WTC11 (cell line): ENCODE measurements at regions not wholly inside any gene's neighbourhood (a gene's known extent, or its start where the extent isn't known, plus 50 kb on each side); places are given as distances from the start of the nearest gene placed in this dataset.

Experiments used
- ATAC-seq: fragments of 200-7000 bp; cut with Tn5 transposase; 2 replicates; pipeline ENCODE4 v1.10.0; 2021; ENCODE audit warnings: mild to moderate bottlenecking, moderate library complexity
- CTCF ChIA-PET: fragments of 300-600 bp; sonication (Branson Sonifier 250); formaldehyde crosslinking; loops from one replicate; lab custom pipeline; 2021; ENCODE audit warnings: antibody characterized with exemption; lab: Charles Lee
- POLR2A ChIA-PET: fragments of 350-600 bp; sonication (Branson Sonifier 250); formaldehyde crosslinking; loops from one replicate; lab custom pipeline; 2021; ENCODE audit warnings: antibody characterized with exemption; lab: Charles Lee
- DNase-seq: peaks from one replicate; pipeline ENCODE4 v3.0.0; 2021; ENCODE audit warnings: low spot score
- H3K27ac Mint-ChIP-seq: 2 replicates; pipeline ENCODE4 v1.8.0; 2021; ENCODE audit warnings: mixed read lengths
- H3K27me3 Mint-ChIP-seq: 2 replicates; pipeline ENCODE4 v1.8.0; 2021; ENCODE audit warnings: low read depth, mild to moderate bottlenecking, moderate library complexity, mixed read lengths
- H3K36me3 Mint-ChIP-seq: 2 replicates; pipeline ENCODE4 v1.8.0; 2021; ENCODE audit warnings: mixed read lengths
- H3K4me1 Mint-ChIP-seq: 2 replicates; pipeline ENCODE4 v1.8.0; 2022; ENCODE audit warnings: mixed read lengths
- H3K4me3 Mint-ChIP-seq: 2 replicates; pipeline ENCODE4 v1.8.0; 2021; ENCODE audit warnings: mild to moderate bottlenecking, moderate library complexity, mixed read lengths
- H3K9me3 Mint-ChIP-seq: 2 replicates; pipeline ENCODE4 v1.8.0; 2021; ENCODE audit warnings: mixed read lengths
- E2F1 ChIP-seq: sonication (generic); formaldehyde crosslinking; IDR thresholded peaks from 2 replicates; pipeline ENCODE4 v1.8.0; 2022; ENCODE audit warnings: mild to moderate bottlenecking, missing genetic modification reagents
- E2F4 ChIP-seq: sonication (generic); formaldehyde crosslinking; IDR thresholded peaks from 2 replicates; pipeline ENCODE4 v1.8.1; 2022; ENCODE audit warnings: low read depth, mild to moderate bottlenecking, moderate library complexity, missing genetic modification reagents, borderline replicate concordance
- ELF4 ChIP-seq: sonication (generic); formaldehyde crosslinking; IDR thresholded peaks from 2 replicates; pipeline ENCODE4 v1.8.1; 2022; ENCODE audit warnings: low read depth, mild to moderate bottlenecking, moderate library complexity, missing genetic modification reagents
- EMX1 ChIP-seq: fragments of 250-450 bp; sonication (Bioruptor Pico); IDR thresholded peaks from 2 replicates; pipeline ENCODE4 v1.8.0; 2021; ENCODE audit warnings: mild to moderate bottlenecking
- FOXJ3 ChIP-seq: sonication (generic); formaldehyde crosslinking; IDR thresholded peaks from 2 replicates; pipeline ENCODE4 v1.9.0; 2021; ENCODE audit warnings: missing genetic modification reagents, mild to moderate bottlenecking, borderline replicate concordance
- HMGA2 ChIP-seq: fragments of 250-450 bp; sonication (Bioruptor Pico); IDR thresholded peaks from 2 replicates; pipeline ENCODE4 v1.4.0; 2021; ENCODE audit warnings: mild to moderate bottlenecking, moderate library complexity
- IRF2 ChIP-seq: sonication (generic); formaldehyde crosslinking; IDR thresholded peaks from 2 replicates; pipeline ENCODE4 v1.8.0; 2022; ENCODE audit warnings: low read depth, missing genetic modification reagents, borderline replicate concordance
- NFE2L1 ChIP-seq: sonication (generic); formaldehyde crosslinking; IDR thresholded peaks from 2 replicates; pipeline ENCODE4 v1.8.1; 2023; ENCODE audit warnings: missing genetic modification reagents
- RORB ChIP-seq: fragments of 250-450 bp; sonication (Bioruptor Pico); IDR thresholded peaks from 2 replicates; pipeline ENCODE4 v1.9.0; 2021; ENCODE audit warnings: mild to moderate bottlenecking
- SMAD4 ChIP-seq: sonication (generic); formaldehyde crosslinking; IDR thresholded peaks from 2 replicates; pipeline ENCODE4 v1.8.0; 2022; ENCODE audit warnings: mild to moderate bottlenecking, missing genetic modification reagents
- ZNF425 ChIP-seq: fragments of 250-450 bp; sonication (Bioruptor Pico); conservative IDR thresholded peaks from 2 replicates; pipeline ENCODE4 v1.9.0; 2021; ENCODE audit warnings: mild to moderate bottlenecking
- TF ChIP-seq, protein P1 (sequence below): sonication (generic); formaldehyde crosslinking; IDR thresholded peaks from 2 replicates; pipeline ENCODE4 v1.8.0; 2022; ENCODE audit warnings: missing genetic modification reagents
- TF ChIP-seq, protein P2 (sequence below): sonication (generic); formaldehyde crosslinking; conservative IDR thresholded peaks from 2 replicates; pipeline ENCODE4 v1.8.1; 2022; ENCODE audit warnings: mild to moderate bottlenecking, missing genetic modification reagents
- TF ChIP-seq, protein P3 (sequence below): sonication (generic); formaldehyde crosslinking; IDR thresholded peaks from 2 replicates; pipeline ENCODE4 v1.8.1; 2023; ENCODE audit warnings: mild to moderate bottlenecking, missing genetic modification reagents, borderline replicate concordance
- TF ChIP-seq, protein P4 (sequence below): fragments of 200-600 bp; IDR thresholded peaks from 2 replicates; pipeline ENCODE4 v1.8.0; 2022; ENCODE audit warnings: antibody characterized with exemption
- TF ChIP-seq, protein P5 (sequence below): sonication (generic); formaldehyde crosslinking; IDR thresholded peaks from 2 replicates; pipeline ENCODE4 v1.8.0; 2022; ENCODE audit warnings: mild to moderate bottlenecking, missing genetic modification reagents

GRCh38 chr3:83683937-83684598 is 1274.7 kb upstream of the CADM2 start:
- H3K27ac Mint-ChIP-seq, result no peak overlapping the region
- TF ChIP-seq IRF2 (CRISPR knock-in tag) (no peak), HMGA2 (peak; percentile 95)
- TF ChIP-seq, all 79 proteins: peak for 1
- ChIA-PET POLR2A (no interaction called here), CTCF (no interaction called here)
- H3K27me3 Mint-ChIP-seq, result no peaks in the 10 kb centered on the region
- no peak for DNase-seq
- peaks cover 24% of the 10 kb centered on the region for H3K9me3 Mint-ChIP-seq
- H3K4me1 Mint-ChIP-seq, result no peaks in the 10 kb centered on the region
- no peaks in the 10 kb centered on the region for H3K36me3 Mint-ChIP-seq
- no peak overlapping the region for H3K4me3 Mint-ChIP-seq
- no peak for ATAC-seq

DNA sequence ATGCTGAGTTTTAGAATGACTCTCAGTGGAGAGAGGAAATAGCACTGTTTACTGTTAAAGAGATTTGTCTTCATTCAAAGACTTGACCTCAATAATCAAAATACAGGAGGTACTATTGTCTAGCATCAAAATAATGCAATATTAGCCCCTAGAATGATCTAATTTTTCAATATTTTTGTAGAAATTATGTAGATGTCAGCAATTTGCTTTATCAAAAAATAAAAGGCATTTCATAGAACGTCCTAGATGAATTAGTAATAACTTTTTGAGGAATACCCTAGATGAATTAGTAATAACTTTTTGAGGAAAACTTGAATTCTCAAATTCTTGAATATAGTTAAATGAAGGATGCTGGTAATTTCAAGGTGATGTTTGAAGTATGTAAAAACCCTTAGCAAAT is 1252.1 kb upstream of the CADM2 start:
- ChIA-PET CTCF (no interaction called here), POLR2A (no interaction called here)
- no peak for DNase-seq

DNA sequence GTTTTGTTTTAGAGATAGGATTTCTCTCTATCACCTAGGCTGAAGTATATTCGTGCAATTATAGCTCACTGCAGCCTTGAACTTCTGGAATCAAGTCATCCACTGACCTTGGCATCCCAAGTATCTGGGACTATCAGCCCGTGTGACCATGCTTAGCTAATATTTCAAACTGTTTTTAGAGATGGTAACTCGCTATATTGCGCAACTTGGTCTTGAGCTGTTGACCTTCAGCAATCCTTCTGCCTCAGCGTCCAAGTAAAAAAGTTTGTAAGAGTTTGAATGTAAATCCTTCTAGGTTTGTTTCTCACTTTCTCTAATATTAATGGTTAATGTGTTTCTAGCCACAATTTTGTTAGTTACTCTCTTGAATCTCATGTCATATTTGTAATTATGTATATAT is 1243.5 kb upstream of the CADM2 start:
- ATAC-seq, result no peak
- no peak overlapping the region for H3K4me3 Mint-ChIP-seq
- H3K27ac Mint-ChIP-seq, result no peak overlapping the region
- no peaks in the 10 kb centered on the region for H3K4me1 Mint-ChIP-seq
- ChIA-PET POLR2A (no interaction called here), CTCF (no interaction called here)
- no peaks in the 10 kb centered on the region for H3K36me3 Mint-ChIP-seq
- no peaks in the 10 kb centered on the region for H3K9me3 Mint-ChIP-seq
- DNase-seq, result no peak
- H3K27me3 Mint-ChIP-seq, result no peaks in the 10 kb centered on the region
- TF ChIP-seq, protein P1, sequence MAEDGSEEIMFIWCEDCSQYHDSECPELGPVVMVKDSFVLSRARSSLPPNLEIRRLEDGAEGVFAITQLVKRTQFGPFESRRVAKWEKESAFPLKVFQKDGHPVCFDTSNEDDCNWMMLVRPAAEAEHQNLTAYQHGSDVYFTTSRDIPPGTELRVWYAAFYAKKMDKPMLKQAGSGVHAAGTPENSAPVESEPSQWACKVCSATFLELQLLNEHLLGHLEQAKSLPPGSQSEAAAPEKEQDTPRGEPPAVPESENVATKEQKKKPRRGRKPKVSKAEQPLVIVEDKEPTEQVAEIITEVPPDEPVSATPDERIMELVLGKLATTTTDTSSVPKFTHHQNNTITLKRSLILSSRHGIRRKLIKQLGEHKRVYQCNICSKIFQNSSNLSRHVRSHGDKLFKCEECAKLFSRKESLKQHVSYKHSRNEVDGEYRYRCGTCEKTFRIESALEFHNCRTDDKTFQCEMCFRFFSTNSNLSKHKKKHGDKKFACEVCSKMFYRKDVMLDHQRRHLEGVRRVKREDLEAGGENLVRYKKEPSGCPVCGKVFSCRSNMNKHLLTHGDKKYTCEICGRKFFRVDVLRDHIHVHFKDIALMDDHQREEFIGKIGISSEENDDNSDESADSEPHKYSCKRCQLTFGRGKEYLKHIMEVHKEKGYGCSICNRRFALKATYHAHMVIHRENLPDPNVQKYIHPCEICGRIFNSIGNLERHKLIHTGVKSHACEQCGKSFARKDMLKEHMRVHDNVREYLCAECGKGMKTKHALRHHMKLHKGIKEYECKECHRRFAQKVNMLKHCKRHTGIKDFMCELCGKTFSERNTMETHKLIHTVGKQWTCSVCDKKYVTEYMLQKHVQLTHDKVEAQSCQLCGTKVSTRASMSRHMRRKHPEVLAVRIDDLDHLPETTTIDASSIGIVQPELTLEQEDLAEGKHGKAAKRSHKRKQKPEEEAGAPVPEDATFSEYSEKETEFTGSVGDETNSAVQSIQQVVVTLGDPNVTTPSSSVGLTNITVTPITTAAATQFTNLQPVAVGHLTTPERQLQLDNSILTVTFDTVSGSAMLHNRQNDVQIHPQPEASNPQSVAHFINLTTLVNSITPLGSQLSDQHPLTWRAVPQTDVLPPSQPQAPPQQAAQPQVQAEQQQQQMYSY (CRISPR knock-in tag), result no peak
- TF ChIP-seq RORB, result no peak
- no peak for TF ChIP-seq ELF4 (CRISPR knock-in tag)
- no peak for TF ChIP-seq EMX1
- TF ChIP-seq E2F4 (CRISPR knock-in tag), result no peak
- no peak for TF ChIP-seq E2F1 (CRISPR knock-in tag)
- TF ChIP-seq, protein P2, sequence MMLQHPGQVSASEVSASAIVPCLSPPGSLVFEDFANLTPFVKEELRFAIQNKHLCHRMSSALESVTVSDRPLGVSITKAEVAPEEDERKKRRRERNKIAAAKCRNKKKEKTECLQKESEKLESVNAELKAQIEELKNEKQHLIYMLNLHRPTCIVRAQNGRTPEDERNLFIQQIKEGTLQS (CRISPR knock-in tag), result no peak
- no peak for TF ChIP-seq NFE2L1 (CRISPR knock-in tag)
- no peak for TF ChIP-seq ZNF425 (CRISPR knock-in tag)
- TF ChIP-seq, protein P3, sequence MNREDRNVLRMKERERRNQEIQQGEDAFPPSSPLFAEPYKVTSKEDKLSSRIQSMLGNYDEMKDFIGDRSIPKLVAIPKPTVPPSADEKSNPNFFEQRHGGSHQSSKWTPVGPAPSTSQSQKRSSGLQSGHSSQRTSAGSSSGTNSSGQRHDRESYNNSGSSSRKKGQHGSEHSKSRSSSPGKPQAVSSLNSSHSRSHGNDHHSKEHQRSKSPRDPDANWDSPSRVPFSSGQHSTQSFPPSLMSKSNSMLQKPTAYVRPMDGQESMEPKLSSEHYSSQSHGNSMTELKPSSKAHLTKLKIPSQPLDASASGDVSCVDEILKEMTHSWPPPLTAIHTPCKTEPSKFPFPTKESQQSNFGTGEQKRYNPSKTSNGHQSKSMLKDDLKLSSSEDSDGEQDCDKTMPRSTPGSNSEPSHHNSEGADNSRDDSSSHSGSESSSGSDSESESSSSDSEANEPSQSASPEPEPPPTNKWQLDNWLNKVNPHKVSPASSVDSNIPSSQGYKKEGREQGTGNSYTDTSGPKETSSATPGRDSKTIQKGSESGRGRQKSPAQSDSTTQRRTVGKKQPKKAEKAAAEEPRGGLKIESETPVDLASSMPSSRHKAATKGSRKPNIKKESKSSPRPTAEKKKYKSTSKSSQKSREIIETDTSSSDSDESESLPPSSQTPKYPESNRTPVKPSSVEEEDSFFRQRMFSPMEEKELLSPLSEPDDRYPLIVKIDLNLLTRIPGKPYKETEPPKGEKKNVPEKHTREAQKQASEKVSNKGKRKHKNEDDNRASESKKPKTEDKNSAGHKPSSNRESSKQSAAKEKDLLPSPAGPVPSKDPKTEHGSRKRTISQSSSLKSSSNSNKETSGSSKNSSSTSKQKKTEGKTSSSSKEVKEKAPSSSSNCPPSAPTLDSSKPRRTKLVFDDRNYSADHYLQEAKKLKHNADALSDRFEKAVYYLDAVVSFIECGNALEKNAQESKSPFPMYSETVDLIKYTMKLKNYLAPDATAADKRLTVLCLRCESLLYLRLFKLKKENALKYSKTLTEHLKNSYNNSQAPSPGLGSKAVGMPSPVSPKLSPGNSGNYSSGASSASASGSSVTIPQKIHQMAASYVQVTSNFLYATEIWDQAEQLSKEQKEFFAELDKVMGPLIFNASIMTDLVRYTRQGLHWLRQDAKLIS (CRISPR knock-in tag), result no peak
- TF ChIP-seq, protein P4, sequence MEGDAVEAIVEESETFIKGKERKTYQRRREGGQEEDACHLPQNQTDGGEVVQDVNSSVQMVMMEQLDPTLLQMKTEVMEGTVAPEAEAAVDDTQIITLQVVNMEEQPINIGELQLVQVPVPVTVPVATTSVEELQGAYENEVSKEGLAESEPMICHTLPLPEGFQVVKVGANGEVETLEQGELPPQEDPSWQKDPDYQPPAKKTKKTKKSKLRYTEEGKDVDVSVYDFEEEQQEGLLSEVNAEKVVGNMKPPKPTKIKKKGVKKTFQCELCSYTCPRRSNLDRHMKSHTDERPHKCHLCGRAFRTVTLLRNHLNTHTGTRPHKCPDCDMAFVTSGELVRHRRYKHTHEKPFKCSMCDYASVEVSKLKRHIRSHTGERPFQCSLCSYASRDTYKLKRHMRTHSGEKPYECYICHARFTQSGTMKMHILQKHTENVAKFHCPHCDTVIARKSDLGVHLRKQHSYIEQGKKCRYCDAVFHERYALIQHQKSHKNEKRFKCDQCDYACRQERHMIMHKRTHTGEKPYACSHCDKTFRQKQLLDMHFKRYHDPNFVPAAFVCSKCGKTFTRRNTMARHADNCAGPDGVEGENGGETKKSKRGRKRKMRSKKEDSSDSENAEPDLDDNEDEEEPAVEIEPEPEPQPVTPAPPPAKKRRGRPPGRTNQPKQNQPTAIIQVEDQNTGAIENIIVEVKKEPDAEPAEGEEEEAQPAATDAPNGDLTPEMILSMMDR, result no peak
- TF ChIP-seq, protein P5, sequence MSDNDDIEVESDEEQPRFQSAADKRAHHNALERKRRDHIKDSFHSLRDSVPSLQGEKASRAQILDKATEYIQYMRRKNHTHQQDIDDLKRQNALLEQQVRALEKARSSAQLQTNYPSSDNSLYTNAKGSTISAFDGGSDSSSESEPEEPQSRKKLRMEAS (CRISPR knock-in tag), result no peak
- no peak for TF ChIP-seq FOXJ3 (CRISPR knock-in tag)

More for the DNA sequence above, 1252.1 kb upstream of the CADM2 start:
- Mint-ChIP-seq H3K36me3 (no peaks in the 10 kb centered on the region), H3K4me1 (no peaks in the 10 kb centered on the region), H3K27ac (no peak overlapping the region), H3K9me3 (no peaks in the 10 kb centered on the region), H3K27me3 (no peaks in the 10 kb centered on the region), H3K4me3 (no peak overlapping the region)
- no peak for TF ChIP-seq SMAD4
- no peak for ATAC-seq
